DND-41 (cell line): ENCODE measurements at regions not wholly inside any gene's neighbourhood (a gene's known extent, or its start where the extent isn't known, plus 50 kb on each side); places are given as distances from the start of the nearest gene placed in this dataset.
"Not testable (repeated sequence)": the region's sequence is repeated elsewhere in the genome, so short reads cannot be mapped to it uniquely, and the experiment has no call there.

Experiments used
- EZH2 ChIP-seq: IDR thresholded peaks from 3 replicates; pipeline ENCODE4 v1.6.1; 2012; ENCODE audit warnings: borderline replicate concordance, low read depth, mild to moderate bottlenecking, moderate library complexity, low read length, inconsistent platforms; ENCODE audit not compliant: severe bottlenecking
- TF ChIP-seq, protein P1 (sequence below): IDR thresholded peaks from 2 replicates; pipeline ENCODE4 v1.5.1; 2012; ENCODE audit warnings: borderline replicate concordance, low read length, moderate library complexity, mild to moderate bottlenecking; ENCODE audit not compliant: poor library complexity, severe bottlenecking; ENCODE audit errors: extremely low read depth

GRCh38 chr13:111058339-111058738 lies 56.8 kb upstream of the ARHGEF7 start:
- TF ChIP-seq, protein P1, sequence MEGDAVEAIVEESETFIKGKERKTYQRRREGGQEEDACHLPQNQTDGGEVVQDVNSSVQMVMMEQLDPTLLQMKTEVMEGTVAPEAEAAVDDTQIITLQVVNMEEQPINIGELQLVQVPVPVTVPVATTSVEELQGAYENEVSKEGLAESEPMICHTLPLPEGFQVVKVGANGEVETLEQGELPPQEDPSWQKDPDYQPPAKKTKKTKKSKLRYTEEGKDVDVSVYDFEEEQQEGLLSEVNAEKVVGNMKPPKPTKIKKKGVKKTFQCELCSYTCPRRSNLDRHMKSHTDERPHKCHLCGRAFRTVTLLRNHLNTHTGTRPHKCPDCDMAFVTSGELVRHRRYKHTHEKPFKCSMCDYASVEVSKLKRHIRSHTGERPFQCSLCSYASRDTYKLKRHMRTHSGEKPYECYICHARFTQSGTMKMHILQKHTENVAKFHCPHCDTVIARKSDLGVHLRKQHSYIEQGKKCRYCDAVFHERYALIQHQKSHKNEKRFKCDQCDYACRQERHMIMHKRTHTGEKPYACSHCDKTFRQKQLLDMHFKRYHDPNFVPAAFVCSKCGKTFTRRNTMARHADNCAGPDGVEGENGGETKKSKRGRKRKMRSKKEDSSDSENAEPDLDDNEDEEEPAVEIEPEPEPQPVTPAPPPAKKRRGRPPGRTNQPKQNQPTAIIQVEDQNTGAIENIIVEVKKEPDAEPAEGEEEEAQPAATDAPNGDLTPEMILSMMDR: not testable (repeated sequence)
- TF ChIP-seq EZH2: not testable (repeated sequence)
